Erythroblast (primary cell): ENCODE measurements at regions not wholly inside any gene's neighbourhood (a gene's known extent, or its start where the extent isn't known, plus 50 kb on each side); places are given as distances from the start of the nearest gene placed in this dataset.

ENCODE experiments used
- GATA1 ChIP-seq: IDR thresholded peaks from 2 replicates; pipeline ENCODE4 v1.6.1; 2011; ENCODE audit warnings: low read depth, mild to moderate bottlenecking, control low read depth, low read length, moderate library complexity
- POLR2A ChIP-seq: IDR thresholded peaks from 2 replicates; pipeline ENCODE4 v1.6.1; 2011; ENCODE audit warnings: mild to moderate bottlenecking, low read length

- TF ChIP-seq POLR2A (no peak), GATA1 (no peak)
Observed at GRCh38 chr6:63121166-63121565, 90.1 kb upstream of the FKBP1C start.
